GM12891 (cell line): ENCODE measurements at regions not wholly inside any gene's neighbourhood (a gene's known extent, or its start where the extent isn't known, plus 50 kb on each side); places are given as distances from the start of the nearest gene placed in this dataset.

Experiments used
- POLR2A ChIP-seq: IDR thresholded peaks from 2 replicates; pipeline ENCODE4 v1.6.1; 2011; ENCODE audit warnings: low read depth, low read length, control low read depth
- POLR2AphosphoS5 ChIP-seq: IDR thresholded peaks from 2 replicates; pipeline ENCODE4 v1.6.1; 2011; ENCODE audit warnings: low read depth, low read length, control low read depth
- TAF1 ChIP-seq: IDR thresholded peaks from 2 replicates; pipeline ENCODE4 v1.6.1; 2011; ENCODE audit warnings: low read depth, low read length, control low read depth

- TF ChIP-seq TAF1: no peak
- no peak for TF ChIP-seq POLR2A
- no peak for TF ChIP-seq POLR2AphosphoS5
Measured at GRCh38 chr16:50482271-50482670, 65.9 kb upstream of the NKD1 start.
